22Rv1 (cell line): ENCODE measurements at regions not wholly inside any gene's neighbourhood (a gene's known extent, or its start where the extent isn't known, plus 50 kb on each side); places are given as distances from the start of the nearest gene placed in this dataset.

Source experiments
- CTCF ChIP-seq: fragments of 450-650 bp; IDR thresholded peaks from 2 replicates; pipeline ENCODE4 v1.5.1; 2017; ENCODE audit warnings: mild to moderate bottlenecking
- ZFX ChIP-seq: fragments of 450-650 bp; IDR thresholded peaks from 2 replicates; pipeline ENCODE4 v1.6.1; 2017; ENCODE audit warnings: antibody characterized with exemption, borderline replicate concordance

GRCh38 chr12:107359382-107359781, 266.0 kb upstream of the CRY1 start:
- TF ChIP-seq CTCF (no peak), ZFX (no peak)
